HG02588 (cell line): ENCODE measurements at regions not wholly inside any gene's neighbourhood (a gene's known extent, or its start where the extent isn't known, plus 50 kb on each side); places are given as distances from the start of the nearest gene placed in this dataset.

Experiments
- ATAC-seq: cut with Tn5 transposase; IDR thresholded peaks from one replicate; pipeline ENCODE4 v1.9.1; 2021; ENCODE audit warnings: mild to moderate bottlenecking, moderate library complexity; ENCODE audit not compliant: unreplicated experiment

DNA sequence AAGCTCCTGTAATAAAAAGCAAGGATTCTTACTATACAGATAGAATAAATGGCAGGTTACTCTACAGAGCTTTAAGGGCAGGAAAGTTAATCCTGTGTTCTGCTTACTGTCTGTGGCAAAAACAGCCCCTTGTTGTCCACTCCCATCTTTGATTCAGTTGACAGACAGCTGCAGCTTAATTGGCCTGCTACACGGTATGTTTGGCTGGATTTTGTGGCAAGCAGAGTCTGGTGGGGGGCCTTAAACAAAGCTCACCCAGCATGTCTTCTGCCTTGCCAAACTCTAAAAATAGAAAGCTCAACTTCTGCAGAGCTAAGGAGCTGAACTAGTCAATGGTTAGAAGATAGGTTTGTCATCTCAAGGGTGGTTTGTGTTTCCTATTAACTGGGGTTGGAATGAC, 407.2 kb downstream of the HLX start:
- no peak for ATAC-seq

DNA sequence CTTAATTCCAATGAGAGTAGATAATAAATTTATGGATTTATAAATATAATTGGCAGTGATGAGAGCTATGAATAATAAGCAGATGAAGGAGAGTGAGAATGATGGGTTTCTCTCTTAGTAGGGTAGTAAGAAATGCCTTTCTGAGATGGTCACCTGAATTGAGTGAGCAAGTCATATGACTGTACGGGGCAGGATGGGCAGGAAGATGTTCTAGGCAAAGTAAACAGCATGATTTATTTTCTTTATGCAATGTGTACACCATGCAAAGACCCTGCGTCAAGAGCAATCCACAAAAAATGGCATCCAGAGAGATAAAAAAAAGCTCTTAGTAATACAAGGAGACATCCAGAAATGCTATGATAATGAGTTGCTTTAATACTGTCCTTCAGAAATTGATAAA, 409.9 kb downstream of the HLX start:
- ATAC-seq, result no peak

DNA sequence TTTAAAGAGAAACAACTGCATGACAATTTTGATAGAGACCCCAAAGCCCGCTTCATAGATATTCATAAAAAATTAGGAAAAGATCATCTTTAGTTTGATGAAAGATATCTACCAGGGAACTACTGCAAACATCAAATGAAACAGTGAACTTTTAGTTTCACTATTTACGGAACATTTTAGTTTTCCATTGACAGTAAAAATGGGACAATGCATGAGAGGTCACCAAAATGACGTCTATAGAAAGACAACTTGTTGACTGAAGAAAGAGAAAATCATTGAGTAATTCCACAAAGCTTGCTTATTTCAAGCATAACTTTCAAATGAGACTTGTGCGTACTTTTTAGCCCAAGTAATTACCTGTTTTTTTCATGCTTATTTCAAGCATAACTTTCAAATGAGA, 411.4 kb downstream of the HLX start:
- ATAC-seq, result no peak

DNA sequence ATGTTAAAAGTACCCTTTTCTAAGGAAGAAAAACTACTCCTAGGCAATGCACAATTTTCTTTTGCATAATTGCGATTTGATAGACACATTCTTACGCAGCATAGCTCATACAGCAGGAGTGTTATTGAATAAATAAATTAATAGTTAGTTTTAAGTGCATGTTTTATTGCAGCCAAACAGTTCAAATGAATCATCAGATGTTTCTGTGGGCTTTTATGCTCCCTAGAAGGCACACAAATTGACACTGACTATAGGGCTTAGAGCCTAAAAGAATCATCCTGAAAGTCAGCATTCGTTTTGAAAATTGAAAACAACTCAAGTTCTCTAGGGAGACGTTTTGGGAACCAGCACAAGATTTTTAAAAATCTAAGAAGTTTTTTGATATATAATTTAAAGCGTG, 411.9 kb downstream of the HLX start:
- ATAC-seq, result no peak

DNA sequence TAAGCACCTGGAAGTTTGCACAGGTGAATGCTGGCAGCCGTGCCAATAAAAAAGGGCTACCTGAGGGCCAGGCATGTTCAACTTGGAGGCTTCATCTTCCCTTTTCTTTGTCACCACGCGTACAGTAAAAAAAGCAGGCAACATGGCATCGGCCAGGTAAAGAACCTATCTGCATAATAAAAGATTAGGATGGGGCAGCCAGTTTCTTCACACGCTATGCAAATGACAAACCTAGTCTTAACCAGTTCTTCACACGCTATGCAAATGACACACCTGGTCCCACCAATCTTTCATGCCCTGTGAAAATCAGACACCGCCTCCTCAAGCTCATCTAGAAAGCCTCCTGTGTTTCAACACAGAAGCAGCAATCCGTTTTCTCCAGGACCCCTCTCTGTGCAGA, 413.4 kb downstream of the HLX start:
- ATAC-seq, result no peak

DNA sequence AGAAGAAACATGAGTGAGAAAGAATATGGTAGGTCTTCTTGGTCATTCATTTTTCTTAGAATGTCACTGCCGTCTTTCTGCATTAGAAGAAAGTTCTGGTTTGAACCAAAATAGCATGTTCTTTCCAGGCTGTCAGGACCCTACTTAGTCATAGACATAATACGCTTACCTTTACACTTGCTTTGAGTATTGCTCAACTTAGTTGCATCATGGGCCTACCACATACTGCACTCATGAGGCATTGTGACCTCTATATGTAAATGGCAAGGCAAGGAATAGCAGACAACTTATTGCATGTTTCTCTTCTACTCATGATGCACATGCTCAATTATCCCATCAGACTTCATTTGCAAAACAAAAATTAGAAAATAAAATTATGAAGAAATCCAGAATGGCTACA, 415.0 kb downstream of the HLX start:
- ATAC-seq, result no peak

DNA sequence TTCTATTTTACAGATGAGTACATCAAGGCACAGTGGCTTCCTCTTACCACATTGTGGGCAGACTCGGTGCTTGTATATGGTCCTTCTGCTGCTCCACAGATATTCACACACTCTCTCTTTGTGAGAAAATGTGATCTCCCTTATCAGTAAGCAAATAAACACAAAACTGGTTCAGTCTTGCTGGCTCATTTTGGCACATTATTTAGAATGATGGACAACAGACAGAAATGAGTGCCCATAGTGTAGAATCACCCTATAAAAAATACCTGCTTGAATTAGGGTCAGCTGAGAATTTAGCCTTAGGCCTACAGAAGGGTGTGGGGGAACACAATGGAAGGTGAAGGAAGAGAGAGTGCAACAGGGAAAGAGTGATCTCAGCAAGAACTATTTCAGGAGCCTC, 423.1 kb downstream of the HLX start:
- ATAC-seq, result no peak

DNA sequence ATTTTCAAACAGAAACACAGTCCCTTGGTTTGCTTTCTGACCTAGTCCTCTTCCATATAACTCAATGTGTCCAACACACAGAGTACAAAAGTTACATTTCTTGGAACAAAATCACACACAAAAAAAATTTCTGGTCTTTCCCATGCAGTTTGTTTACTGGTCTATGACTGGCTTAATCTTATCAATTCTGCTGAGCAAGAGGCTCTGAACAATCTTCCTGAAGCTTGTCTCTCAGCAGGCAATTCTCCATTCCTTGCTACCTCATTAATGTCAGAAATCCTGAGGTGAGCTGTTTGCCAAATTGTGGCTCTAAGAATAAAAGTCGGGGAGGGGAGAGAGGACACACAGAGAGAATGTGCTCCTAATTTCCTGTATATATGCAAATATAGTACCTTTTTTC, 423.6 kb downstream of the HLX start:
- no peak for ATAC-seq

DNA sequence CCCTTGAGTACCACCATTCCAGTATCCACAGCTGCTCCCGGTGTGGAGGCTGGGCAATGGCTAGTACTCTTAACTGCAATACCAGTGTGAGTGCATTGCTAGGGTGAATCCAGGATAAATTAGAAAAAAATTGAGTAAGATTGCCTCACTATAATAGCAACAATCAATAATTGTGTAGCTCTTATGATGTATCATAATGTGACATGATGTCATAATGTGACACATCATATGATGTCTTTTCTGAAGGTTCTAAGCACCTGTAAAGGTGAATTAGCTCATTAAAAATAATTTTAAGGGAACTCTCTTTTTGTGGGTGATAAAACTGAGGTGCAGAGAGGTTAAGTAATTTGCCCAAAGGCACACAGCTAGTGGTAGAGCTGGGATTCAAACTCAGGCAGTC, 424.4 kb downstream of the HLX start:
- ATAC-seq, result no peak

DNA sequence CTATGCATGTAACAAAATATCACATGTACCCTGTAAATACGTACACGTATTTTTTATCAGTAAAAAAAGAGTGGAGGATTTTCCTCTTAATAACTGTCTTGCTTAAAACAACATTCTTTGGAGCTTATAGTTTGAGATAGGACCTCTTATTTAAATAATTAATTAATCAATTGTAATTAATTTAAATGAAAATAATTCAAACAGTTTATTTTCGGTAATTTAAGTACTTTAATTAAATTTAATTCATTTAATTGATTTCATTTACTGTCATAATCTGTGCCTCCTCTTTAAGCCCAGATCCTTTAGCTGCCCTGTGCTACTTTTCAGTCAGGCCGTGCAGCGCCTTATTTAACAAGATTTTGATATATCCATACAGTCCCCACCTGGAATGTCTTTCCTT, 427.0 kb downstream of the HLX start:
- no peak for ATAC-seq

DNA sequence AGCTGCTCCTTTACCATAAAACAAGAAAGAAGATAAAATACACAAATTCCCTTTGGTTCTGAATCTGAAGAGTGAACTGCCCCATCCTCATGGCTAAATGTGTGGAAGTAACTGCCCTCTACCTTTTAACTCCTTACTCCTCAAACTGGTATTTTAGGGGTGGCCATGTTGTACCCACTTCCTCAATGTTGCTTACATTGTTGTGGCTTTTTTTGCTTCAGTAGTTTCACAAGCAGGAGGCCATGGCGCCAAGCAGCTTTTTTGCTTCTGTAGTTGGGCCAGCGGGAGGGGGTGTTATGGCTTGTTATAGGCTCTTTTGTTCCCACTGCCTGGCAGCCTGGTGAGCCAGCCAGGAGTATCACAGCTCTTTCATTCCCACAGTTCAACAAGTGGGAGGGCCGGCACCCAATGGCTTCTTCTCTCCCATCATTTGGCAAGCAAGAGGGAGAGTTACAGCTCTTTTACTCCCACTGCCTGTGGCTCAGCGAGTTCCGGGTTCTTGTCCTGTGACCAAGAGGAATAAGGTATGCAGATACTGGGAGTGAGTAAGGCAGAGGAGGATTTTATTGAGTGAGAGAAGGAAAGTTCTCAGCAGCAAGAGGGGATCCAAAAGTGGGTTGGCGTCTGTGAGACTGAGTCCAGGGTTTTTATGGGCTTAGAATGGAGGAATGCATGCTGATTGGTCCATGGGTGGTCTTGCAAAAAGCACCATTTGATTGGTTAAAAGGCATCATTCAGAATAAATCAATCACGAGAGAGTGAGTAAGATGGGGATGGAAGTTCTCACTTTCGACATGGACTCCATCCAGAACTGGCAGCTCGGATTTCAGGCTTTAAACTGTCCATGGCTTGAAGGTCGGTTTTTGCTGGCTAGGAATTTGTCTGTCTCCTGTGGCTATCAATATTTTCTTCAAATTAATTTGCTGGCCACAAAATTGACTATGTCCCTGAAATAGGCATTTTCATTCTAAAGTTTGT, 429.6 kb downstream of the HLX start:
- no peak for ATAC-seq

DNA sequence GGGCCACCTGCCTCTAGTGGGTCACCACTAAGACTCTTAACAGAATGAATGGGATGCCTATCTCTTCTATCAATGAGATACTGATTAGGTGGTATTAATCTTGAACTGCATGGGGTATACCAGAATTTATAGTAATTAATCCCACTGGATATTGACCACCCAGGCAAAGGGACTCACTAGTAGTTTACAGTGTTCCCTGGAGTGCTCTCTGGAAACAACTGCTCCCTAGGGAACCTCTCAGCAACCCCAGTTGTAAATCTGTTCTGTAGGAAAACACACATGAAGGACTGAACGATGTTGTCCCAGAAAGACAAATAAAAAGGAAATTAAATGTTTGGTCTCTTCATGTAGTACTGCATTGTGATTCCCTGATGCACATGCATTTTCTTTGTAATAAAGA, 430.5 kb downstream of the HLX start:
- ATAC-seq, result no peak

DNA sequence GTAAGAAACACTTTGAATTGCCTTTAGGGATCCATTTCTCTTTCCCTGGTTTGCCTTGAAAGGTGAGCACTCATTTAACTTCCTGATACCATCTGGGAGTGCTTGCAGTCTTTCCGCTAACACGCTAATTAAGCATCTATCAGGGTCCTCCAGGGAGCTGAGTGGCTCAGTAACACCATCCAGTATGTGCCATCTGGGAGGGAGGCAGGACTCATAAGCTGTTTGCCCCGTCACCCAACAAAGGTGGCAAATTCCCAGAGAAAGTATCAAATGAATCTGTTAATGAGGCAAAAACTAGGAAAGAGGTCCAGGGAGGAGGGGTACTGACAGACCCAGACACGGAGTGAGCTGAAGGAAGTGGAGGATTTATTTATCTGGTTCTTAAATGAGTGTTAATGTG, 430.9 kb downstream of the HLX start:
- no peak for ATAC-seq

DNA sequence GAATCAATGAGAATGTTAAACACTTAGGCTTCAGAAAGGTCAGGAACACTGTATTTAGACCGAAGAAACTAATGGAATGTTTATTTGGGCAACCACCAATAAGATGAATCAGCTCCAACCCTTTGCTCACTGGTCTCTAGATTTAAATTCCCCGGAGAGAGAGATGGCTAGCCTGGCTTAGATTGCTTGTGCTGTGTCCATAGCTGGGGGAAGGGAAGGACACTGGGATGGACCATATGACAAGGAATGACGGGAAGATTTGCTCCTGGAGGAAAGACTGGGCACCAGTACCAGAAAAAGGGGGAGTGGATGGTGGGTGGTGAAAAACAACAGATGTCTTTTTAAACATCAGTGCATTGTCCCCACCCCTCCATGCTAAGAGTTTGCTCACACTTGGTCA, 426.6 kb downstream of the DUSP10 start:
- ATAC-seq, result no peak

DNA sequence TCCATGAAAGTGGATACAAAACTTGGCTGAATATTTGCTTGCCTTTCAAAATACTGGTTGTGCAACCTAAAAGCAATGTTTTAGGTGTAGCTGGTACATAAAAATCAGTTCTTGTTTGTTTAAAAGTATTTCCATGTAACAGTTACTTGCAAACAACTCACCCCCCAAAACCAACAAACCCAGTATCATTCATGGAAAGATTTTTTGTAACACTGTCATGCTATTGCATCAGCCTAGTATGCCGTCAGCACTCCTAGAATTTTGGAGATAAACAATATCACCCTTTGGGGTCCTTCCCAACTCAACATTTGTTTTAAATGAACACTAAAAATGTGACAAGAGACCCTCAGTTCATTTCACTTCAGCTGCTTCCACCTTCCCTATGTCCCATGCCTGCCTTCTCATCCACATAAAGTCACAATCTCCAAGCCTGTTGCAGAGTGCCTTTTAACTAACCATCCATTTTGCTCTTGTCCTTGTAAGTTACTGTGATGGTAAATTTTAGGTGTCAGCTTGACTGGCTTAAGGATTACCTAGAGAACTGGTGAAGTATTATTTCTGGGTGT, 425.3 kb downstream of the DUSP10 start:
- ATAC-seq, result no peak

DNA sequence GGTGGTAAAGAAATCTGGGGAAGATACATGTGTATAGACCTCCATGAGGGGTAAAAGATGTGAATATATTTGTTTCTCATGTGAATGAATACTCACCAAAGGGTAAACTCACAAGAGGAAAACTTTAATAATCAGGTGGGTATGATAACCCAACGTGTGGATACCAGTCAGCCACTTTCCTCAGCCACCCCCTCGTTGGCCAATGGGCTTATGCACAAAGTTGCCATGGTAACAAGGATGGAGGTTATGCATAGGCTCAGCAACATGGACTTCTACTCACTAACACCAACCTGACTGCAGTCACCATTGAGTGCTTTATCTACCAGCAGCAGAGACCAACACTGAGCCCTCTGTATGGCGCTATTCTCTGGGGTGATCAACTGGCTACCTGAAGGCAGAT, 424.4 kb downstream of the DUSP10 start:
- no peak for ATAC-seq

DNA sequence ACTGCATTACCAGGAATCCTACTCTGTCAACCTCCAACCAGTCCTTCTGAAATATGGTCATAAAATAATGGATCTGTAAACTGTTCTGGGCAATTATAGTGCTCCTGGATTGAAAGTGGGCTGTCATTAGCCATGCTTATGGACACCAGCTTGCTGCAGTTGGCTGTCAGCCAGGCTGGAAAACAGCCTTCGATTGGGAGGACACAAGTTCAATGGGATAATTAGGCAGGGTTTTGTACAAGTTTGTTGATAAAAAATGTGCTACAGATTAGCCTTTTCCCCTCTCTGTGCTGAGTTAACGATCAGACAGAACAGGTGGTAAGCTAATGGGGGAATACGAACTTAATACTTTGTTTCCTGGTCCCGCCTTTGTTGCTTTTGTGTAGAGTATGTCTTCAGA, 413.9 kb downstream of the DUSP10 start:
- ATAC-seq, result no peak

DNA sequence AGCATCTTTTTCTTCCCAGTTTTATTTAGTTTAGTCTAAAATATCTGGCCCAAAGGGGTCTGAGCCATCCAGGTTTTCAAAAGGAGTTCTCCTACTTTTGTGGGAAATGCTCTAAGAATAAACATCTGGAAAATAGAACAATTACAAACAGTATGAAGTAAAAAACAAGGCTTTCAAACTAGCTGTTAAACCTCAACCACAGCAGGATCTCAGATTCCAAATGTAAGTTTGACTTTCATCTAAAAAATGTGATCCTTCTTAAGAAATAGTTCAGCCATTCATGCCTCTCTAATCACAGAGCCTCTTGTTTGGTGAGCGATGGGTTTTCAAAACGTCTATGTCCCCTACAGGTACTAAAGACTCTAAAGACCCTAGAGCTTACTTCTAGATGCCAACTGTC, 413.5 kb downstream of the DUSP10 start:
- no peak for ATAC-seq

DNA sequence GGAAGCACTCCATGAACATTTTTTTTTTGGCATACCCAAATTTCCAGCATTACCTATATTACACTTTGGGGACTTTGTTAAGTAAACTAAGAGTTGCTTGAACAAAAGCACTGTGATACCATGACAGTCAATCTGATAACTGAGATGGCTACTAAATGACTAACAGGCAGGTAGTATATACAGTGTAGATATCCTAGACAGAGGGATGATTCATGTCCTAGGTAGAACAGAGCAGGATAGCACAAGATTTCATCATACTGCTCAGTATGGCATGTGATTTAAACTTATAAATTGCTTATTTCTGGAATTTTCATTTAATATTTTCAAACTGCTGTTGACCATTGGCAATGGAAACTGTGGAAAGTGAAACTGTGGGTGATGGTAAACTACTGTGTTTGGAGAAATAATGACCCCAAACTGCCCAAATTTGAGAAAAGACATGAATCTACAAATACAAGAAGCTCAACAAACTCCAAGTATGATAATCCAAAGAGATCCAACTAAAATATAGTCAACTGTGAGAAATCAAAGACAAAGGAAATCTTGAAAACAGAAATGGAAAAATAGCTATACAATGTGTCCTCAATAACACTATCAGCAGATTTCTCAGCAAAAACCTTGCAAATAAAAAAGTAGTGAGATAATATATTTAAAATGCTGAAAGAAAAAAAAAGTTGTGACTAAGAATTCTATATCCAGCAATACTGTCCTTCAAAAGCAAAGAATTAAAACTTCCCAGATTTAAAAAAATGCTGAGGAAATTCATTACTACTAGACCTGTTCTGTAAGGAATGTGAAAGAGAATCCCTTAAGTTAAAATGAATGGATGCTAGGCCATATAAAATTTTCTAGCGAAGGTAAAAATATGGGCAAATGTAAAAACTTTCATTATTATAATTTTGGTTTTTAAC, 410.4 kb downstream of the DUSP10 start:
- ATAC-seq, result no peak

DNA sequence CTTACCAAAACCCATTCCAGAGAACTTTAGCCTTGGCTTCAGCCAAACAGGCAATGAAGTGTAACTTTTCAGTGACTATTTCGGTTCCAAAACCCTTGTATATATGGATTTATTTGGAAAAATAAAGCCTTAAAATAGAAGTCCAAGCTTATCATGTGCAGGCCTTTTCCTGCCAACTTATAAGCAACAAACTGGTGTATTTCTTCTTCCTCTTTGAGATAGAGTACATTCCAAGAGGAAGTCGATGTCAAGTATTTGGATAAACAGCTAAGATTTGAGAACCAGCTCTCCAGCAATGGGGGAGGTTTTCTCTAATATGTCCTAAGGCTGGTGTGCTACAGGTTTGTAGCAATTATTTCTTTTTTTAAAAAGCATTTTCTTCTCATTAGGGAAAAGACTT, 407.8 kb downstream of the DUSP10 start:
- no peak for ATAC-seq
